ENCODE measurements at regions not wholly inside any gene's neighbourhood (a gene's known extent, or its start where the extent isn't known, plus 50 kb on each side); places are given as distances from the start of the nearest gene placed in this dataset.

DNA sequence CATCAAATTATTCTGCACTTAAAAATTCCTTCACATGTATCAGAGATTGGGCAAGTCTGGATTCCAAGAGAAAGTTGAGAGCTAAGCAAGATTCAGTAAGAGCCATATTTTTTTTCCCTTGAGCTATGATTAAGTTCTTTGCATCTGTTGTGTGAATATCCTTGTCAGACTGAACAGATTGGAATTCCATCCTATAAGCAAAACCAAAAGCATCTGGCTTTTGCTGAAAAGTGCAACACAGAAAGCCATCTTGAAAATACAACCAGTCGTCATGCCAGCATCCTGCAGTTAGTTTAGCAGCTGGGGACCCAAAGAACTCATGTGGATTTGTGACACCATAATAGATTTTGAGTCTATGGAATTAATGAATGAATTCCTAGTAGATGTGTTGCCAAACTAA is 316.9 kb downstream of the MTRR start:
- Histone ChIP-seq H3K27me3 (ENCODE audit: control insufficient read depth, extremely low read depth, insufficient read depth, low read length) (no peaks in the 10 kb centered on the region), H4K20me1 (ENCODE audit: control insufficient read depth, extremely low read depth, insufficient read depth, low read length) (no peaks in the 10 kb centered on the region), H3K4me3 (ENCODE audit: control insufficient read depth in 2 of 3, extremely low read depth in 1 of 3, insufficient read depth in 2 of 3, low read depth in 1 of 3, low read length in 3 of 3) (no peak overlapping the region), H3K4me2 (ENCODE audit: control insufficient read depth, extremely low read depth, insufficient read depth, low read depth, low read length) (no peak overlapping the region), H3K9me3 (ENCODE audit: control insufficient read depth, low read depth, low read length) (peaks cover 1% of the 10 kb centered on the region), H3K9ac (ENCODE audit: control insufficient read depth, extremely low read depth, insufficient read depth, low read length) (no peak overlapping the region), H3K9me1 (ENCODE audit: control insufficient read depth, extremely low read depth, insufficient read depth, low read length) (no peaks in the 10 kb centered on the region), H3K27ac (ENCODE audit: control insufficient read depth, insufficient read depth, low read length) (no peak overlapping the region), H3K4me1 (ENCODE audit: control insufficient read depth, extremely low read depth, insufficient read depth, low read length) (no peaks in the 10 kb centered on the region), H2AFZ (ENCODE audit: control insufficient read depth, low read length) (no peak overlapping the region), H3K79me2 (ENCODE audit: control insufficient read depth, insufficient read depth, low read length) (no peaks in the 10 kb centered on the region), H3K36me3 (ENCODE audit: control insufficient read depth in 2 of 2, extremely low read depth in 1 of 2, insufficient read depth in 2 of 2, low read length in 2 of 2) (no peaks in the 10 kb centered on the region)
- DNase-seq (ENCODE audit: low read depth, low spot score) (no peak), FAIRE-seq (no peak)
- dilution Hi-C loops (cut with MboI; ENCODE audit: extremely low pct_ligation_motif_present, low sequenced_read_pairs), result no loop called here
- TF ChIP-seq, protein P1, sequence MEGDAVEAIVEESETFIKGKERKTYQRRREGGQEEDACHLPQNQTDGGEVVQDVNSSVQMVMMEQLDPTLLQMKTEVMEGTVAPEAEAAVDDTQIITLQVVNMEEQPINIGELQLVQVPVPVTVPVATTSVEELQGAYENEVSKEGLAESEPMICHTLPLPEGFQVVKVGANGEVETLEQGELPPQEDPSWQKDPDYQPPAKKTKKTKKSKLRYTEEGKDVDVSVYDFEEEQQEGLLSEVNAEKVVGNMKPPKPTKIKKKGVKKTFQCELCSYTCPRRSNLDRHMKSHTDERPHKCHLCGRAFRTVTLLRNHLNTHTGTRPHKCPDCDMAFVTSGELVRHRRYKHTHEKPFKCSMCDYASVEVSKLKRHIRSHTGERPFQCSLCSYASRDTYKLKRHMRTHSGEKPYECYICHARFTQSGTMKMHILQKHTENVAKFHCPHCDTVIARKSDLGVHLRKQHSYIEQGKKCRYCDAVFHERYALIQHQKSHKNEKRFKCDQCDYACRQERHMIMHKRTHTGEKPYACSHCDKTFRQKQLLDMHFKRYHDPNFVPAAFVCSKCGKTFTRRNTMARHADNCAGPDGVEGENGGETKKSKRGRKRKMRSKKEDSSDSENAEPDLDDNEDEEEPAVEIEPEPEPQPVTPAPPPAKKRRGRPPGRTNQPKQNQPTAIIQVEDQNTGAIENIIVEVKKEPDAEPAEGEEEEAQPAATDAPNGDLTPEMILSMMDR (optimal IDR thresholded peaks at IDR 0.05 in 1 of 3, IDR thresholded peaks at IDR 0.05 in 1 of 3, conservative IDR thresholded peaks at IDR 0.05 in 1 of 3; ENCODE audit: extremely low read depth in 1 of 3, insufficient read depth in 2 of 3, low read length in 3 of 3), result no peak
- TF ChIP-seq EZH2 (IDR thresholded peaks at IDR 0.05; ENCODE audit: low read length), result no peak

DNA sequence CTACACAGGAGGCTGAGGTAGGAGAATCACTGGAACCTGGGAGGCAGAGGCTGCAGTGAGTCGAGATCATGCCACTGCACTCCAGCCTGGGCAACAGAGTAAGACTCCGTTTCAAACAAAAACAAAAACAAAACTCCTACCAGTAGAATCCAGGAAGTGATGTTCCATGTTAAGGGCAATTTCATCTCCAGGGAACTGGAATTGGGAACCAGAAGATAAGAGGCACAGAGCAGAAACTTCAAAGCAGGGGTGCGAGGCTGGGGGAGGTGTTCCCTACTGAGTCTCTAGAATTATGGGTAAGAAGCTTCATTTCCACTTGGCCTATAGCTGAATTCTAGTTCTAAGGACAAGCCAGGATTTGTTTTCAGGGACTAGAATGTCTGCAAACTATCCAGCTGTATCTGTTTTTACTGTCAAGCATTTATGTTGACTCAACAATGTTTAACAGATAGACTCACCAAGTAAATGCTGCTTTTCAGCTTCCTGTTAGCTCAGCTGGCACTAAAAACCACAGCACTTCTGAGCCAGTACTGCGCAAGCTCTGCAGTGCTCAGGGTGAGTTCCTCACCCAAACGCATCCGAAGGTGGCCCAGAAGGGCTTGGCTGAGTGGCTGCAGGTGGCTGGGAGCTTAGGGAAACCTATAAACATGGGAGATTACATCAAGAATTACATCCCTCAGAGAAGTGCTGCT is 320.1 kb downstream of the MTRR start:
- dilution Hi-C loops (cut with MboI; ENCODE audit: extremely low pct_ligation_motif_present, low sequenced_read_pairs), result no loop called here
- Histone ChIP-seq H3K36me3 (ENCODE audit: control insufficient read depth in 2 of 2, extremely low read depth in 1 of 2, insufficient read depth in 2 of 2, low read length in 2 of 2) (no peaks in the 10 kb centered on the region), H2AFZ (ENCODE audit: control insufficient read depth, low read length) (no peak overlapping the region), H3K79me2 (ENCODE audit: control insufficient read depth, insufficient read depth, low read length) (no peaks in the 10 kb centered on the region), H3K27ac (ENCODE audit: control insufficient read depth, insufficient read depth, low read length) (no peak overlapping the region), H3K9me1 (ENCODE audit: control insufficient read depth, extremely low read depth, insufficient read depth, low read length) (no peaks in the 10 kb centered on the region), H3K4me2 (ENCODE audit: control insufficient read depth, extremely low read depth, insufficient read depth, low read depth, low read length) (no peak overlapping the region), H3K27me3 (ENCODE audit: control insufficient read depth, extremely low read depth, insufficient read depth, low read length) (no peaks in the 10 kb centered on the region), H3K4me1 (ENCODE audit: control insufficient read depth, extremely low read depth, insufficient read depth, low read length) (no peaks in the 10 kb centered on the region), H3K9ac (ENCODE audit: control insufficient read depth, extremely low read depth, insufficient read depth, low read length) (no peak overlapping the region), H4K20me1 (ENCODE audit: control insufficient read depth, extremely low read depth, insufficient read depth, low read length) (no peaks in the 10 kb centered on the region), H3K9me3 (ENCODE audit: control insufficient read depth, low read depth, low read length) (peaks cover 1% of the 10 kb centered on the region), H3K4me3 (ENCODE audit: control insufficient read depth in 2 of 3, extremely low read depth in 1 of 3, insufficient read depth in 2 of 3, low read depth in 1 of 3, low read length in 3 of 3) (no peak overlapping the region)
- no peak for DNase-seq (ENCODE audit: low read depth, low spot score)
- FAIRE-seq, result no peak
- TF ChIP-seq, protein P1 (optimal IDR thresholded peaks at IDR 0.05 in 1 of 3, IDR thresholded peaks at IDR 0.05 in 1 of 3, conservative IDR thresholded peaks at IDR 0.05 in 1 of 3; ENCODE audit: extremely low read depth in 1 of 3, insufficient read depth in 2 of 3, low read length in 3 of 3), result no peak
- no peak for TF ChIP-seq EZH2 (IDR thresholded peaks at IDR 0.05; ENCODE audit: low read length)

Data from keratinocyte (primary cell).